ENCODE measurements at regions not wholly inside any gene's neighbourhood (a gene's known extent, or its start where the extent isn't known, plus 50 kb on each side); places are given as distances from the start of the nearest gene placed in this dataset.
A peak's percentile ranks its signal among the peaks of the same experiment; 100 is the strongest.
"Not testable (repeated sequence)": the region's sequence is repeated elsewhere in the genome, so short reads cannot be mapped to it uniquely, and the experiment has no call there.

- no peak overlapping the region for H3K27ac ChIP-seq (ENCODE audit: low read depth in 2 of 2, low read length in 2 of 2)
- no peak for DNase-seq
- H3K9ac ChIP-seq (ENCODE audit: low read length in 3 of 3) = no peak overlapping the region
- H3K4me1 ChIP-seq (ENCODE audit: control insufficient read depth in 2 of 3, insufficient read depth in 2 of 3, low read depth in 1 of 3, low read length in 3 of 3) = peaks cover 0 to 4% (median 0%) of the 10 kb centered on the region in 3 donors
- no peaks in the 10 kb centered on the region for H3K36me3 ChIP-seq (ENCODE audit: control insufficient read depth in 2 of 3, insufficient read depth in 3 of 3, low read length in 3 of 3)
- no peaks in the 10 kb centered on the region for H3K9me3 ChIP-seq (ENCODE audit: control insufficient read depth in 2 of 3, insufficient read depth in 1 of 3, low read length in 3 of 3)
- intact Hi-C loops (cut with DNase I) = no loop called here
- TF ChIP-seq CTCF (IDR thresholded peaks at IDR 0.05; ENCODE audit: borderline replicate concordance, extremely low read depth, insufficient read depth) = no peak
- H3K4me3 ChIP-seq (ENCODE audit: low read length in 3 of 3) = no peak overlapping the region
- FAIRE-seq = no peak
- H3K27me3 ChIP-seq (ENCODE audit: control insufficient read depth, insufficient read depth, low read length) = no peaks in the 10 kb centered on the region
Measured at GRCh38 chr12:31797230-31797872, 68.5 kb upstream of the AMN1 start.

GRCh38 chr12:31796270-31796951 is 67.6 kb upstream of the AMN1 start:
- no peak for TF ChIP-seq CTCF (IDR thresholded peaks at IDR 0.05; ENCODE audit: borderline replicate concordance, extremely low read depth, insufficient read depth)
- Histone ChIP-seq H3K9ac (ENCODE audit: low read length in 3 of 3) (no peak overlapping the region), H3K27me3 (ENCODE audit: control insufficient read depth, insufficient read depth, low read length) (no peaks in the 10 kb centered on the region), H3K9me3 (ENCODE audit: control insufficient read depth in 2 of 3, insufficient read depth in 1 of 3, low read length in 3 of 3) (no peaks in the 10 kb centered on the region), H3K4me1 (ENCODE audit: control insufficient read depth in 2 of 3, insufficient read depth in 2 of 3, low read depth in 1 of 3, low read length in 3 of 3) (peaks cover 0 to 4% (median 0%) of the 10 kb centered on the region in 3 donors), H3K36me3 (ENCODE audit: control insufficient read depth in 2 of 3, insufficient read depth in 3 of 3, low read length in 3 of 3) (no peaks in the 10 kb centered on the region), H3K4me3 (ENCODE audit: low read length in 3 of 3) (no peak overlapping the region), H3K27ac (ENCODE audit: low read depth in 2 of 2, low read length in 2 of 2) (no peak overlapping the region)
- intact Hi-C loops (cut with DNase I) = no loop called here
- FAIRE-seq (no peak), DNase-seq (no peak)

GRCh38 chr12:31794745-31795144 is 65.9 kb upstream of the AMN1 start:
- Histone ChIP-seq H3K9me3 (ENCODE audit: control insufficient read depth in 2 of 3, insufficient read depth in 1 of 3, low read length in 3 of 3) (no peaks in the 10 kb centered on the region), H3K4me3 (ENCODE audit: low read length in 3 of 3) (peak overlapping the region in 1 of 3 donors; percentile 11), H3K36me3 (ENCODE audit: control insufficient read depth in 2 of 3, insufficient read depth in 3 of 3, low read length in 3 of 3) (no peaks in the 10 kb centered on the region), H3K9ac (ENCODE audit: low read length in 3 of 3) (no peak overlapping the region), H3K27ac (ENCODE audit: low read depth in 2 of 2, low read length in 2 of 2) (no peak overlapping the region), H3K4me1 (ENCODE audit: control insufficient read depth in 2 of 3, insufficient read depth in 2 of 3, low read depth in 1 of 3, low read length in 3 of 3) (peaks cover 0 to 4% (median 0%) of the 10 kb centered on the region in 3 donors), H3K27me3 (ENCODE audit: control insufficient read depth, insufficient read depth, low read length) (no peaks in the 10 kb centered on the region)
- no peak for TF ChIP-seq CTCF (IDR thresholded peaks at IDR 0.05; ENCODE audit: borderline replicate concordance, extremely low read depth, insufficient read depth)
- intact Hi-C loops (cut with DNase I) = no loop called here
- peak in 1 of 5 donors; percentile 32 for DNase-seq
- FAIRE-seq = no peak

- intact Hi-C loops (cut with DNase I); H3K9me3 ChIP-seq (ENCODE audit: control insufficient read depth in 2 of 3, insufficient read depth in 1 of 3, low read length in 3 of 3); H3K27ac ChIP-seq (ENCODE audit: low read depth in 2 of 2, low read length in 2 of 2); H3K27me3 ChIP-seq (ENCODE audit: control insufficient read depth, insufficient read depth, low read length); H3K9ac ChIP-seq (ENCODE audit: low read length in 3 of 3); FAIRE-seq; H3K36me3 ChIP-seq (ENCODE audit: control insufficient read depth in 2 of 3, insufficient read depth in 3 of 3, low read length in 3 of 3); DNase-seq; H3K4me1 ChIP-seq (ENCODE audit: control insufficient read depth in 2 of 3, insufficient read depth in 2 of 3, low read depth in 1 of 3, low read length in 3 of 3); H3K4me3 ChIP-seq (ENCODE audit: low read length in 3 of 3): not testable (repeated sequence)
Measured at GRCh38 chr12:31791265-31791664, 62.4 kb upstream of the AMN1 start.
